Neural cell (in vitro differentiated cells): ENCODE measurements at regions not wholly inside any gene's neighbourhood (a gene's known extent, or its start where the extent isn't known, plus 50 kb on each side); places are given as distances from the start of the nearest gene placed in this dataset.

Experiments
- H2AFZ ChIP-seq: fragments of 200-600, 300-800 bp; sonication (generic), shearing (Covaris generic); 2 replicates; pipeline ENCODE4 v1.6.0; 2014; ENCODE audit warnings: low read depth, mild to moderate bottlenecking, antibody characterized with exemption, low read length, moderate library complexity
- H3F3A ChIP-seq: fragments of 200-600 bp; shearing (Covaris generic); 2 replicates; pipeline ENCODE4 v1.6.1; 2016; ENCODE audit warnings: mild to moderate bottlenecking, moderate library complexity, mixed read lengths, antibody characterized with exemption, low read length; ENCODE audit not compliant: insufficient read depth, poor library complexity, severe bottlenecking
- H3K27ac ChIP-seq: fragments of 200-600, 300-800 bp; sonication (generic), shearing (Covaris generic); 2 replicates; pipeline ENCODE4 v1.5.1; 2014; ENCODE audit warnings: mild to moderate bottlenecking, low read length, moderate library complexity
- H3K27me3 ChIP-seq: fragments of 300-800, 200-600 bp; sonication (generic), shearing (Covaris generic); 2 replicates; pipeline ENCODE4 v1.6.0; 2014; ENCODE audit warnings: mild to moderate bottlenecking, low read depth, low read length, moderate library complexity; ENCODE audit not compliant: insufficient read depth
- H3K36me3 ChIP-seq: fragments of 300-800, 200-600 bp; sonication (generic), shearing (Covaris generic); 2 replicates; pipeline ENCODE4 v1.5.1; 2014; ENCODE audit warnings: mild to moderate bottlenecking, antibody characterized with exemption, low read length, moderate library complexity; ENCODE audit not compliant: insufficient read depth
- H3K4me2 ChIP-seq: fragments of 300-800, 200-600 bp; sonication (generic), shearing (Covaris generic); 2 replicates; pipeline ENCODE4 v1.6.0; 2014; ENCODE audit warnings: mild to moderate bottlenecking, low read length
- H3K4me3 ChIP-seq: fragments of 300-800, 200-600 bp; sonication (generic), shearing (Covaris generic); 2 replicates; pipeline ENCODE4 v1.5.1; 2014; ENCODE audit warnings: mild to moderate bottlenecking, low read length, moderate library complexity
- H3K79me2 ChIP-seq: fragments of 200-600 bp; shearing (Covaris generic); replicated peaks from 2 replicates; pipeline ENCODE4 v1.6.0; 2014; ENCODE audit warnings: mild to moderate bottlenecking, low read length, moderate library complexity; ENCODE audit not compliant: insufficient read depth
- H3K9ac ChIP-seq: fragments of 300-800, 200-600 bp; sonication (generic), shearing (Covaris generic); 2 replicates; pipeline ENCODE4 v1.6.1; 2016; ENCODE audit warnings: mild to moderate bottlenecking, low read length, mixed read lengths
- H3K9me2 ChIP-seq: fragments of 200-600 bp; shearing (Covaris generic); 2 replicates; pipeline ENCODE4 v1.6.1; 2016; ENCODE audit warnings: mild to moderate bottlenecking, low read length, mixed read lengths; ENCODE audit not compliant: insufficient read depth
- H3K9me3 ChIP-seq: fragments of 200-600, 300-800 bp; sonication (generic), shearing (Covaris generic); 2 replicates; pipeline ENCODE4 v1.6.1; 2016; ENCODE audit warnings: mild to moderate bottlenecking, mixed run types, low read length, moderate library complexity, mixed read lengths
- H4K20me1 ChIP-seq: fragments of 200-600 bp; shearing (Covaris generic); 2 replicates; pipeline ENCODE4 v1.6.1; 2016; ENCODE audit warnings: mild to moderate bottlenecking, mixed run types; ENCODE audit not compliant: insufficient read depth
- CTCF ChIP-seq: fragments of 450-650 bp; IDR thresholded peaks from 2 replicates; pipeline ENCODE4 v1.5.1; 2014; ENCODE audit warnings: antibody characterized with exemption, mild to moderate bottlenecking, moderate library complexity; ENCODE audit not compliant: poor library complexity, severe bottlenecking
- EP300 ChIP-seq: fragments of 450-650 bp; conservative IDR thresholded peaks from 2 replicates; pipeline ENCODE4 v1.6.1; 2014; ENCODE audit warnings: antibody characterized with exemption, mild to moderate bottlenecking, moderate library complexity; ENCODE audit not compliant: poor library complexity, severe bottlenecking
- EZH2 ChIP-seq: fragments of 200-600, 300-800 bp; shearing (Covaris generic), sonication (generic); IDR thresholded peaks from 2 replicates; pipeline ENCODE4 v1.6.1; 2014; ENCODE audit warnings: antibody characterized with exemption, low read length, borderline replicate concordance, mild to moderate bottlenecking; ENCODE audit not compliant: insufficient read depth, poor library complexity, severe bottlenecking
- MXI1 ChIP-seq: fragments of 450-650 bp; conservative IDR thresholded peaks from 2 replicates; pipeline ENCODE4 v1.6.1; 2014; ENCODE audit warnings: antibody characterized with exemption, mild to moderate bottlenecking; ENCODE audit not compliant: poor library complexity, severe bottlenecking
- POLR2AphosphoS5 ChIP-seq: IDR thresholded peaks from 2 replicates; pipeline ENCODE4 v1.6.1; 2012
- RAD21 ChIP-seq: fragments of 450-650 bp; conservative IDR thresholded peaks from 2 replicates; pipeline ENCODE4 v1.6.1; 2014; ENCODE audit warnings: antibody characterized with exemption, mild to moderate bottlenecking, moderate library complexity
- REST ChIP-seq: IDR thresholded peaks from 2 replicates; pipeline ENCODE4 v1.6.1; 2012; ENCODE audit warnings: borderline replicate concordance
- SMC3 ChIP-seq: fragments of 450-650 bp; conservative IDR thresholded peaks from 2 replicates; pipeline ENCODE4 v1.6.1; 2014; ENCODE audit warnings: antibody characterized with exemption, mild to moderate bottlenecking, moderate library complexity; ENCODE audit not compliant: poor library complexity
- TAF1 ChIP-seq: IDR thresholded peaks from 2 replicates; pipeline ENCODE4 v1.6.1; 2012; ENCODE audit warnings: low read depth

GRCh38 chr9:33690143-33690933, 105.0 kb upstream of the PRSS3 start:
- no peak overlapping the region for H3K9ac ChIP-seq
- H3K9me2 ChIP-seq: no peaks in the 10 kb centered on the region
- no peak overlapping the region for H3K27ac ChIP-seq
- no peak overlapping the region for H3K4me3 ChIP-seq
- H3K9me3 ChIP-seq: no peaks in the 10 kb centered on the region
- TF ChIP-seq POLR2AphosphoS5 (no peak), CTCF (no peak), EZH2 (no peak)
- no peaks in the 10 kb centered on the region for H3K79me2 ChIP-seq
- H4K20me1 ChIP-seq: no peaks in the 10 kb centered on the region
- H3F3A ChIP-seq: no peaks in the 10 kb centered on the region
- no peak overlapping the region for H2AFZ ChIP-seq
- no peaks in the 10 kb centered on the region for H3K27me3 ChIP-seq
- no peaks in the 10 kb centered on the region for H3K36me3 ChIP-seq
- no peak overlapping the region for H3K4me2 ChIP-seq

GRCh38 chr9:33695299-33695698, 100.1 kb upstream of the PRSS3 start:
- Histone ChIP-seq H3K27ac (no peak overlapping the region), H3K79me2 (no peaks in the 10 kb centered on the region), H3K27me3 (no peaks in the 10 kb centered on the region), H4K20me1 (no peaks in the 10 kb centered on the region), H3K9ac (no peak overlapping the region), H3K4me2 (no peak overlapping the region), H3K4me3 (no peak overlapping the region), H3K36me3 (no peaks in the 10 kb centered on the region), H2AFZ (no peak overlapping the region), H3F3A (no peaks in the 10 kb centered on the region), H3K9me3 (no peaks in the 10 kb centered on the region), H3K9me2 (no peaks in the 10 kb centered on the region)
- TF ChIP-seq RAD21 (no peak), SMC3 (no peak), REST (no peak)

- H2AFZ ChIP-seq: no peak overlapping the region
- no peaks in the 10 kb centered on the region for H4K20me1 ChIP-seq
- H3K9me3 ChIP-seq: no peaks in the 10 kb centered on the region
Observed at GRCh38 chr9:33695856-33696255, 99.5 kb upstream of the PRSS3 start.

More at GRCh38 chr9:33695856-33696255, 99.5 kb upstream of the PRSS3 start:
- Histone ChIP-seq H3K9ac (no peak overlapping the region), H3K4me2 (no peak overlapping the region), H3F3A (no peaks in the 10 kb centered on the region), H3K79me2 (no peaks in the 10 kb centered on the region), H3K4me3 (no peak overlapping the region), H3K9me2 (no peaks in the 10 kb centered on the region), H3K27me3 (no peaks in the 10 kb centered on the region), H3K27ac (no peak overlapping the region), H3K36me3 (no peaks in the 10 kb centered on the region)
- TF ChIP-seq POLR2AphosphoS5 (no peak), REST (no peak), SMC3 (no peak), RAD21 (no peak), TAF1 (no peak), EZH2 (no peak), MXI1 (no peak), CTCF (no peak), EP300 (no peak)
